GM21786 (cell line): ENCODE measurements at regions not wholly inside any gene's neighbourhood (a gene's known extent, or its start where the extent isn't known, plus 50 kb on each side); places are given as distances from the start of the nearest gene placed in this dataset.

Experiments used
- ATAC-seq: cut with Tn5 transposase; IDR thresholded peaks from one replicate; pipeline ENCODE4 v1.9.1; 2021; ENCODE audit not compliant: unreplicated experiment

DNA sequence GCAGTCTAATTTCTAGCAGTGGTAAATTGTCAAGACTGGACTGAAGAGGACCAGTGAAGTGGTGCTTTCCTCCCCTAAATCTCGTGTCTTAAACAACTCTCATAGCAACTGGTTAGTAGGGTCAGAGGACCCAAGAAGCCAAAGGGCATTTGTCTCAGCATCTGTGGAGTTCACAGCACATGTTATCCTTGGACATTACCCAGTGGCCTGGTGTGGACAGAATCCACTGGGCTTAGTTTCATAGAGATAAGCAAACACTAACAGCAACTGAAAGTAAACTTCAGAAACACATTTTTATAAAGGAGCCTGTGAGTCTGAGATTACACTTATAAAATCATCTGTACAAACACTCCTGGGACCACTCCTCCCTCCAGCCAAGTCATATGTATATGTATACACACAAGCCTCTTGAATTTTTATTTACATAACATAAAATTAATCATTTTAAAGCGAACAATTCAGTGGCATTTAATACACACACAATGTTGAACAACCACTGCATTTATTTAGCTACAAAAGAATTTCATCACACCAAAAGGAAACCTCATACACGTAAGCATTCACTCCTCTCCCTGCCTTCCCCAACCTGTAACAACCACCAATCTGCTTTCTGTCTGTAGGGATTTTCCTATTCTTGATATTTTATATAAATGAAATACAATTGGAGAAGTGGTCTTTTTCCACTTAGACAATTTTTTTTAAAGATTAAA, 457.8 kb downstream of the RASEF start:
- no peak for ATAC-seq

DNA sequence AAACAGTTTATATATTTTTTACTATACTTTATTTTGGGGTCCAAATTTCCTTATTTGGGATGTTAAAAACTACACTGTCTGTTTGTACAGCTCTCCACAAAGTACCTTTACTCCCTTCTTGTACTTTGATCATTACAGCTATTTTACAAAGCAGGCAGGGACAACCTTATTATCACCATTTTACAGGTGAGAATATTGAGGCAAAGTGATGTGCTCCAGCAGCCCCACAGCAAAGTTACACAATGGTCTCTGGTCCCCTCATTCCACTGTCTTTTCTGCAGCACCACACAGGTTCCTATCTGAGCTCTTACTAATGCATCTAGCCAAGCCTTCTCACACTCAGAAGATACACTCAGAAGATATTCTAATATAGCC, 457.3 kb downstream of the RASEF start:
- ATAC-seq: no peak

DNA sequence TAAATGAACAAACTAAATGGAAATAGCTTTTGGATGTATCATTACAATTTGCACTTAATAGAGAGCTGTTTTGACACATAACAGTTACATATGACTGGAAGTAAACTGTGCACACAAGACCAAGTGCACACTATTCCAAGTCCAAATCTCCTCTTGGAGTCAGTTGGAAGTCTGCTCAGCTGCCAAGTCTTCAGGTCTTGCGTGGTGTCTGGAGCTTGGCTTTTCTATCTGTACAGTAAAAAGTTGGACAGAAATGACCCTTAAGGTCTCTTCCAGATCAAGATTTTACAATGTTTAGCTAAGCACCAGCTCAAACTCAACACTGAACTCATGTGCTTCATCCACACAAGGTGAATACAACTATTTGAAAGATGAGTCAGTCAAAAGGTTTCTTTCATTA, 456.9 kb downstream of the RASEF start:
- ATAC-seq: no peak

DNA sequence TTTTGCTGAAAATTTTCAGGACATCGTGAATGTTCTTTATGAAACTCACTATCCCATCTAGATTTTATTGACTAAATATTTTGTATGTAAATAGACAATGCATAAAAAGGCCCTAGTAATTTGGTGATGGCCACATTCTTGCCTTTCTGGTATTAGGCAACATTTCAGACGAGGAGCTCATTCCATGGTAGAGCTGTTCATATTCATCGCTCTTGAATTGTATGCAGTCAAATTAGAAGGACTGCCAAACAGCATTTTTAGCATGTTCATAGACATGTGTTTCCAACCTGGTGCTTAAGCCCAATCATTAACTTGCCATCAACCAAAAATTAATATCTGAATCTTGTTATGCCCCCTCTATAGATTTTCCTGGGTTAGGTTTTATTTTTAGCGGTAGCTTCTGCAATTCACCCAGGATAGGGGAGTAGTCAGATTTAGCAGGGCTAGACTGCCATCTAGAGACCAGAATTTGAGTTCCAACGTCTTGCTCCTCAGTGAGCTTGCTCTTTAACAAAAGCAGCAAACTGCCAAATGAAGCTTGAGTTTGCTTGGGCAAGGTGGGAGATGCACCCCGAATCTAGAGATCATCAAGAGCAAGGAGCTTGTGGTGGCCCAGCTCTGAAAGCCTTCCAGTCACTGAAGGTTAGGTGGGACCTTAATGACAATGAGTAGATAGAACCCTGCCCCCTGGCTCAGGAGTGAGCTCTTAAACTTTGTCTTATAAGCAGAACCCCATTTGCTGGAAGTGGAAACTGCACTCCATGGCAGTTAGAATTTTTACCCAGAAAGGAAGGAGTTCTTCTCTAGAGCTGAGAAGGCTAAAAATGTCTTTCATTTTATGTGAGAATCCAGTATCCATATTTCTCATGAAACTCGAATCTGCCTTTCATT, 456.2 kb downstream of the RASEF start:
- ATAC-seq: no peak

DNA sequence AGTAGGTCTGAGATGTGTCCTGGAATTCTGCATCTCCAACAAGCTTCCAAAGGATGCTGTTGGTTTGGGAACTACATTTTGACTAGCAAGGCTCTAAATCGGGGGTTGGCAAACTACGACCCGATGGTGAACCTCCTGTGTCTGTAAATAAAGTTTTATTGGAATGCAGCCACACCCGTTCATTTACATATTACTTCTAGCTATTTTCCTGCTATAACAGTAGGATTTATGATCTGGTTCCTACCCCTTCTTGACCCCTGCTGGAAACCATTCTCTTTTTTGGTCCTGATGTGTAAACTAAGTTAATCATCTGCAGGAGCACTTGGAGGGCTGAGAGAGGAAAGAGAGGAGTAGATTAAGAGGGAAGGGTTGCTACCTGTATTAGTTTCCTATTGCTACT, 454.5 kb downstream of the RASEF start:
- ATAC-seq: no peak

DNA sequence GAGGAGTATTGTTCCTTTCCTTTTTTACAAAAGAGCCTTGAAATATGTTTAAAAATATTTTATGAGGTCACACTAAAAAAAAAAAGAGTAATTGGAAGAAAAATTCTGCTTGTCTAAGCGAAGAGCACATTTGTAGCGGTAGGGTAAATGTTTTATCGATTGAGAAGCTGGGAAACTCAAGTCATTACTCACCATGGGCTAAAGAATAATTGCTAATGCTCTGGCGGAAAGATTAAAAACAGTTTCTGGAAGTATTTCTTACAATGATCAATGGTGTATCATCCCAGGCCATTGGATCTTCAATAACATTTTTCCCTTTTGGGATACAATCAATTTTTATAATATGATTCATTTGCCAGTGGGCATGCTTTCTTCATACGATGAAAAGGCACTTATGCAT, 450.0 kb downstream of the RASEF start:
- no peak for ATAC-seq

DNA sequence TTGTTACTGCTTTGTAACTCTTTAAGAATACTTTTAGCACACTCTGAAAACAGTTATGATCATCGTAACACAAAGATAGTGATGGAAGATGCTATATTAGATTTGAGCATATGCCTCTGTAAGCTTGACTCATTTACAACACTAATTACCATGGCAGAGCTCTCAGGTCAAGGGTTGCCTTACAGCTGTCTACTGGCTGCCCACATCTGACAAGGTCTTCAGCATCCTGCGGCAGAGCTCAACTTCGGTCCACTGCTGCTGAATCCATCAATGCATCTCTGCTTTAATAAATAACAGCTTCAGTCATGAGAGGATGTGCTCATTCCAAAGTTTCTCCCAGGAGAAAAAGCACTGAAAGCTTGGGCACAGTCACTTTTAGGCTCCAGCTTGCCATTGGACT, 449.4 kb downstream of the RASEF start:
- ATAC-seq: no peak

DNA sequence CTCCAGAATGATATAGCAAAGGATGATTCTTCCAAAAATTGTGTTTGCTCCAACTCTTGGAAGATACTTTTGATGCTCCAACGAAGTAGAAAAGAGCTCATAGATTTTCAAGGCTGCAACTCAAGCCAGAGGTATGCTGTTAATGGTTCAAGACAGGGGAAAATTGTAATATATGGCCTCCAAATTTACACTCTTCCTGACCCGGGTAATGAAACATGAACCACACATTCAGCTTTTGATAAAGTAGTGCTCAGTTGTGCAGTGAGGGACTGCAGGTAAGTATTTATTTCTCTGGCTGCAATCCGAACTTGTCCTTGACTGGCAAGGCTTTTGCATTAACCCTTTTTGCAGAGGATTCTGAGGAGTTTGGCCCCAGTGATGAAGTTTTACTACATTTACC, 446.4 kb downstream of the RASEF start:
- ATAC-seq: no peak

DNA sequence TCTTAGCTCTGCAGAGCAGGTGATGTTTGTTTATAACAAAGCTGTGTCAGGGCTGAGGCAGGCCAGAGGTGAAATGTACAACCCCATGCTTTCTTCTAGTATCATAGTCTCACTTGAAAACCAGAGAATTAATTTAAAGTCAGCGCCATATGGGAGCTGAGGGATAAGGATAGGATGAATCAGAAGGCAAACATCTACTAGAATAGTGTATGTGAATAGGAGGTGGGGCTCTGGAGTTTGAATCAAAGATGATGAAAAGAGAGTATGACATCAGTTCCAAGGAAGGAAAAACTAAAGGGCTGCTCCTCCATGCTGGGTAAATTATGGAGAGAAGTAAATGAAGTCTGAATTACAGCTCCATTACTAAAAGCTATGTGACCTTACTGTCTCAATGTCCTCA, 441.5 kb downstream of the RASEF start:
- no peak for ATAC-seq

DNA sequence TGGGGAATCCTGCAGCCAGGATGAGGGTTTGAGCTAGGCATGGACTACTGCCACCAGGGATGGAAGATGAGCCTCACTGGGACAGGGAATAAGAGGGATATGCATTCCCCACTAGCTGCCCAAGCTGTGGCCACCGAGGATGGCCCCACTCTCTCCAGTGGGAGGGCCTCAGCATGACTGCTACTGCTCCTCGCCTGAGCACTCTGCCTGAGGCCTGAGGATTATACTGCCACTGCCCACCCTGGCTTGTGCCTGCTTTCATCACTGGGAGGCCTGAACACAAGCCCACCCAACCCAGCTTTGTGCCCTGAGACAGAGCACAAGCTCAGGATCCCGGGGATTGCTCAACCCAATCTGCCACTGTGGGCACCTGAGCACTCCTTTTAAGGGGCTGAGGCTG, 425.6 kb downstream of the RASEF start:
- ATAC-seq: no peak

DNA sequence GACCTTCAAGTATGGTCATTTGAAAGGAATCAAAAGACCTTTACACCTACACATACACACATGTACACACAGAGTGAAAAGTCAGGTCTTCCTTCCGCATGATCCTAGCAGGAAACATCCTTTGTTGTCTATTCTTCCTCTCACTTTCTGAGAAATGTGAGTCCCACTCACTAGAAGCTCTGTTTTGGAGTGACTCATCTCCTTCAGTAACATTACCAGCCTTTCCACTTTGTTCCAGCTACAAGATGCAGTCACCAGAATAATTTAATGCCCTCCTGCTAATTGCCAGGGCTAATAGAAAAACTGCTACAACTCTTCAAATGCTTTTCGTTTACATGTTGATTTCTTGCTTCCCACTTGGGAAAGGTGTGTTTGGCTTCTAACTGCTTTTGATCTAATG, 417.3 kb downstream of the RASEF start:
- no peak for ATAC-seq

DNA sequence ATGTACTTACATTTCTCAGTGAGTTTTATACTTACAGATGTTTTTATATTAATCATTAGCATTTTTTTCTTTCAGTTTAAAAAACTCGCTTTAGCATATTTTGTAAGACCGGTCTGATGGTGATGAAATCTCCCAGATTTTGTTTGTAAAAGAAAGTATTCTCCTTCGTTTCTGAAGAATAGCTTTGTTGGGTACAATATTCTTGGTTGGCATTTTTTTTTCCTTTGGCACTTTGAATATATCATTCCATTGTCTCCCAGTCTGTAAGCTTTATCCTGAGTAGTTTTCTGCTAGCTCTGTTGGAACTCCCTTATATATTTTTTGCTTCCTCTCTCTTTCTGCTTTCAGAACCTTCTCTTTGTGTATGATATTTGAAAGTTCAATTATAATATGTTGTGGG, 412.6 kb downstream of the RASEF start:
- ATAC-seq: no peak

DNA sequence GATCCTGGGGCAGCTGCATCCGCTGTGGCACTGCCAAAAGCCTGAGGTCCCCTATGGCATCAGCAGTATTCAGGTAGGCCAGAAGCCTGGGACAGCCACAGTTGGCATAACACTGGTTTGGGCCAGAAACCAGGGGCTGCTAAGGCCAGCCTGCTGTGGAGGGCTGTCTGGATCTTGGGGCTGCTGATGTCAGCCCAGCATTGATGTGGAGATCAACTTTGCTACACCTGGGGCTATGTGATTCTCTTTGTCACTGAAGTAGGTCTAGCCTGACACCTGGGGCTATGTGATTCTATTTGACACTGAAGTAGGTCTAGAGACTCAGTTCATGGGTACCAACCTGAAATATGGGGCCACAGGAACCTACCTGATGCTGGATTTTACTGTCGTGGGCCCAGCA, 411.5 kb downstream of the RASEF start:
- no peak for ATAC-seq

DNA sequence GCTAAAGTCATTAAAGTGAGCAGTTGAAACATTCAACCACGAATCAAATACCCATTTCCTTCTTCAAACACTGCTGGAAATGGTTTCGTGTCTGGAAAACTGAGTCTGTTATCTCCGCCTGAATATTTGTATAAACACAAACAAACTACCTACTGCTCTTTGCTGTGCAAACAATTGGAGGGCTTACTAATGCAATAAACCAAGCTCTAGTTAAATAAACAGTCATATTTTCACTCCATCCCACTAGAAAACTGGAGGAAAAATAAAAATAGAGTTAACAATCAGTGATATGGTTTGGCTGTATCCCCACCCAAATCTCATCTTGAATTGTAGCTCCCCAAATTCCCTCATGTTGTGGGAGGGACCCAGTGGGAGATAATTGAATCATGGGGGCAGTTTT, 397.6 kb downstream of the RASEF start:
- no peak for ATAC-seq

DNA sequence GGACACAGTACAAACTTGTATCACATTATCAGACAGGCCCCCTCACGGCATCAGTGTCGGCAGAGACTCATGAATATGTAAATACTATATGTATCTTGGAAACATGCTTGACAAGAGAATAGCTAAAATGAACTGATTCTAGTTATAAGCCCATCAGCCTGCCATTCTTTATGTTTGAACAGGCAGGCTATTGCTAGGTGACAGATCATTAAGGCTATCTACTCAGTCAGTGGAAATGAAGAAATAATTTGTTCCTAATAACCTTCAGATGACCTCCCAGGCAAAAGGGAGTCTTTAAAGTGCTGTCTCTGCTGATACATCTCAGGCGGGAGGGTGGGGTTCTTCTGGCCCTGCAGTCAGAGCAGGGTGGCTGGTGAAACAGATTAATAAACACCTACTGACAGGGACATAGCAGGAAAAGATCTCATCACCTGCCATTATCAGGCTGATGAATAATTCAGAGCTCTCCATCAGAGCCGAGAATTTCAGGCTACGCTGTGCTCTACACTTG, 394.2 kb downstream of the RASEF start:
- no peak for ATAC-seq

DNA sequence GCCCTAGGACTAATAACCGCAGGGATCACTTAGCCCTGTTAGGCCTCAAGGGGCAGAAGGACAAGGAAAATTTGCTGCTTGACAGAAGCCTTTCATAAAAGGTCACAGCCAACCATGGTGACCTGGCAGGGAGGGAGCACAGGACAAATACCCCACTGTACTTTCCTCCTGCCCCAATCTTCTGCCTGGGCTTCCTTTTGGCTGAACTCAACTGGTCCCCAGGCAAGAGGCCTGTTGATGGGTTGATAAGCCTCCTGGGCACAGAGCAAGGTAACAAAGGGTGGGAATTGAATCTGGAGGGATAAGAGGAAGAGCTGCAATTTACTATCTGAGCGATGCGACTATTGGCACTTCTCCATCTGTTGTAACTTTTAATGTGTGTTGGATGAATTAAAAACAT, 392.9 kb downstream of the RASEF start:
- no peak for ATAC-seq

DNA sequence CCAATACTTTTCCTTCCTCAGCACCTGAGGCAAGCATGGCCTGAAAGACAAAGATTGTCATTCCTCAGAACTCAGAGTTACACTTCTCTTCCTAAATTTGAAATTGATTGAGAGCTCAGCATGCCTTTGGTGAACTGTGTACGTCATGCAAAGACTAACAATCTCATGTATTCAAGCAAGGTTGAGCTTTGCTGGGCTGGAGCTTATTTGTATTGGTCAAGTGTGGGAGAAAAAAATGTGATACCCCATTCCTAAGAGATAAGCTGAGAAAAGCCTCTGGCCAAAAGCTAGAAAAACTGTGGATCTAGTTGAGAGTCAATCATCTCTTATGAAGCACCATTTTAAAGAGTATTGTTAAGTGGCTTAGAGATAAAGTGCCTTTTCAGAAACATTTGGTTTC, 392.2 kb downstream of the RASEF start:
- no peak for ATAC-seq

DNA sequence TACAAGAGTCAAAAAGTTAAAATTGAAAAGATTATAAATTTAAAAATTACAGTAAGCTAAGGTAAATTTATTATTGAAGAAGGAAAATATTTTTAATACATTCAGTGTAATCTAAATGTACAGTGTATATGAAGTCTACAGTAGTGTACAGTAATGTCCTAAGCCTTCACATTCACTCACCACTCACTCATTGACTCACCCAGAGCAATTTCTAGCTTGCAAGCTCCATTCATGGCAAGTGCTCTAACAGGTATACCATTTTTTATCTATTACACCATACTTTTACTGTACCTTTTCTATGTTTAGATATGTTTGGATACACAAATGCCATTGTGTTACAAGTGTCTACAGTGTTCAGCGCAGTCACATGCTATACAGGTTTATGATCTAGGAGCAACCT, 389.7 kb downstream of the RASEF start:
- ATAC-seq: no peak

DNA sequence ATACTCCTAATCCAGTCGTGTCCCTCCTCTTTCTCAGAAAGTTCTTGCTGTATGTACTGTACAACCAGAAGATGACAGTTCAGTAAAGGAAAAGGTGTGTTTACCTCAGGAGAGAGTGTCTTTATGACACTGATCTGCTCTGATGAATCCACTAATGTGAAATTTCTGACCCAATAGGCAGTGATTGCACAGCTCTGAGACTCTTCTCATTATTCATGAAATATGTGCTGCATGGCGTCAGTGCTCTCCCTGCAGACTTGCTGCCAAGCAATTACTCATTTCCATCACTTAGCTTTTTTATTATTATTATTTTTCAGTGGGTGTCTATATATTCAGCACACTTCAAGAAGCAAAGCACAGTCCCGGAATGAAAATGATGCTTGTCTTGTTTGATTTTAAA, 389.0 kb downstream of the RASEF start:
- no peak for ATAC-seq

DNA sequence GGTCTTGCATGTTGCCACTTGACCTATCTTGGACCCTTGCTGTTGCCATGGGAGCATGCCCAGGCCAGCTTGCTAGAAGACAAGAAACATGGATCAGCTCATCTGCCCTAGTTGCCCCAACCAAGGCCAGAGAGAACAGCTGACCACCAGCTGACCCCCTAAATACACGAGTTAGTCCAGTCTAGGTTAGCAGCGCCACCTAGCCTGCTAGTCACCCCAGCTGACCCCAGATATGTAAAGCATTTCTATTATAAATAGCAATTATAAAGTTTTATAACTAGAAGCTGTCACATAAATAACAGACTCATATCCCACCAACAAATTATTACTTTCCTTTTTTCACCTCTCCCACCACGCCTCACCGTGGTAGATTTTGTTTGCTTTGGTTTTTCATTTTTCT, 387.8 kb downstream of the RASEF start:
- no peak for ATAC-seq

DNA sequence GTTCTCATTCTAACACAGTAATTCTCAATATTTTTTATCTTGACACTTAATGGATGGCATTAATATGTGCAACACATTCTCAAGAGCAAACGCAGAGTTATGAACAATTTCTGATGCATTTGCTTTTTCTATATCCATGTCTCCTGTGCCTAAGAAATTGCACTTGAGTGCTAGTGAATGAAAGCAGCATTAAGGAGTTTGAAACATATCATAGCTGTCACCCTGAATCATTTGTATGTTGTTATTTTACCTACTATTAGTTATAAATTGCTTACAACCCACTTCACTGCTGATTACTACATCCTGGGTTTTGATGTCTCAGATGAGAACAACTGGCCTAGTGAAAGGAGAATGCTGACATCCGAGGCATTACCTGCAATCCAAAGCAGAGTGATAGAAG, 387.3 kb downstream of the RASEF start:
- ATAC-seq: no peak

DNA sequence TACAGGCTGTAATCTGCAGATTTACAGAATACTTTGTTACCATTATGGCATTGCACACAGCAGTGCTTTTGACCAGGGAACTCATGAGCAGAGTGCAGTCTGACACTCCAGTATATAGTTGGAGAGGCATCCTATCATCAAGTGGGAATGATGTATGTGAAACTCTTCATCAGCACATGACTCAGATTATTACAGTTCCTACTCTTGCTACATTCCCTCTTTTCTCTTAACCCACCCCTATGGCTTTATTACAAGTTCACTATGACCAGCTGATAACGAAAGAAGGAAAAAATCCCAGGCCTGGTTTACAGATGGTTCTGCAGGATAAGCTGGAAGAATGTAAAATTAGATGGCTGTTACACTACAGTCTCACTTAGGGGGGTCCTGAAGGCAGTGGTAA, 385.9 kb downstream of the RASEF start:
- no peak for ATAC-seq
